ENCODE measurements at regions not wholly inside any gene's neighbourhood (a gene's known extent, or its start where the extent isn't known, plus 50 kb on each side); places are given as distances from the start of the nearest gene placed in this dataset.

GRCh38 chr3:107271787-107272387 is 105.4 kb upstream of the CCDC54 start:
- DNase-seq: no peak

- DNase-seq: no peak
Observed at GRCh38 chr3:107272471-107272870, 104.8 kb upstream of the CCDC54 start.

GRCh38 chr3:107272885-107273284 is 104.4 kb upstream of the CCDC54 start:
- DNase-seq: no peak

- no peak for DNase-seq
Observed at GRCh38 chr3:107273771-107274170, 103.5 kb upstream of the CCDC54 start.

- no peak for DNase-seq
Observed at GRCh38 chr3:107275511-107275910, 101.7 kb upstream of the CCDC54 start.

- no peak for DNase-seq
Observed at GRCh38 chr3:107283948-107284347, 93.3 kb upstream of the CCDC54 start.

GRCh38 chr3:107284612-107285011 is 92.6 kb upstream of the CCDC54 start:
- no peak for DNase-seq

GRCh38 chr3:107285197-107285596 is 92.0 kb upstream of the CCDC54 start:
- DNase-seq: no peak

GRCh38 chr3:107289354-107289753 is 87.9 kb upstream of the CCDC54 start:
- DNase-seq: no peak

GRCh38 chr3:107294117-107294516 is 83.1 kb upstream of the CCDC54 start:
- no peak for DNase-seq

- DNase-seq: no peak
Observed at GRCh38 chr3:107297597-107297996, 79.6 kb upstream of the CCDC54 start.

GRCh38 chr3:107307205-107307604 is 70.0 kb upstream of the CCDC54 start:
- no peak for DNase-seq

- no peak for DNase-seq
Observed at GRCh38 chr3:107308716-107309115, 68.5 kb upstream of the CCDC54 start.

- DNase-seq: no peak
Observed at GRCh38 chr3:107309312-107309711, 67.9 kb upstream of the CCDC54 start.

- no peak for DNase-seq
Observed at GRCh38 chr3:107313711-107314110, 63.5 kb upstream of the CCDC54 start.

GRCh38 chr3:107315141-107315540 is 62.1 kb upstream of the CCDC54 start:
- DNase-seq: no peak

GRCh38 chr3:107323723-107324122 is 53.5 kb upstream of the CCDC54 start:
- DNase-seq: no peak

- no peak for DNase-seq
Observed at GRCh38 chr3:107325446-107325845, 51.8 kb upstream of the CCDC54 start.

All from right kidney (tissue), 1 donor.